Endothelial cell of umbilical vein (primary cell): ENCODE measurements at regions not wholly inside any gene's neighbourhood (a gene's known extent, or its start where the extent isn't known, plus 50 kb on each side); places are given as distances from the start of the nearest gene placed in this dataset.

Source experiments
- BruUV-seq: library from RNA; stranded (reverse); fragments of 400-500 nt; replicated peaks from 2 replicates; lab custom pipeline; 2021; lab: Mats Ljungman, UMichigan
- CTCF ChIA-PET: fragments of 300-600, 350-600 bp; sonication (Branson Sonifier 250); formaldehyde crosslinking; loops from one replicate; lab custom pipeline; 2021; ENCODE audit warnings: antibody characterized with exemption, inconsistent platforms; lab: Charles Lee
- POLR2A ChIA-PET: fragments of 300-600, 350-600 bp; sonication (Branson Sonifier 250); formaldehyde crosslinking; loops from one replicate; lab custom pipeline; 2021; ENCODE audit warnings: antibody characterized with exemption, inconsistent platforms; lab: Charles Lee
- DNase-seq: peaks from one replicate; pipeline ENCODE4 v3.0.0-alpha.2; 2011; ENCODE audit warnings: low read depth, low spot score
- FAIRE-seq: peaks from 2 replicates; lab custom pipeline; 2011; peaks lifted over from hg19 to GRCh38; lab: Jason Lieb, UNC
- H2AFZ ChIP-seq: 2 replicates; pipeline ENCODE4 v1.6.0; 2012; ENCODE audit warnings: low read depth, low read length, control low read depth, inconsistent platforms
- H3K27ac ChIP-seq: 2 replicates; pipeline ENCODE4 v1.5.1; 2011; ENCODE audit warnings: low read depth, mild to moderate bottlenecking, control low read depth, low read length, moderate library complexity; ENCODE audit not compliant: insufficient read depth
- H3K27me3 ChIP-seq, 2 experiments: 2 replicates each; pipeline versions ENCODE4 v1.6.0 to v1.6.1; 2011; ENCODE audit warnings: low read length in 2 of 2, mixed read lengths in 1 of 2; ENCODE audit not compliant: control insufficient read depth in 2 of 2, insufficient read depth in 2 of 2
- H3K36me3 ChIP-seq, 2 experiments: 2 replicates in 1 of 2; 3 replicates in 1 of 2; pipeline ENCODE4 v1.5.1; 2011; ENCODE audit warnings: low read length in 2 of 2, mild to moderate bottlenecking in 1 of 2, moderate library complexity in 1 of 2; ENCODE audit not compliant: control insufficient read depth in 2 of 2, insufficient read depth in 2 of 2; ENCODE audit errors: extremely low read depth in 1 of 2
- H3K4me1 ChIP-seq: 3 replicates; pipeline ENCODE4 v1.5.1; 2011; ENCODE audit warnings: mild to moderate bottlenecking, low read length; ENCODE audit not compliant: control insufficient read depth, insufficient read depth; ENCODE audit errors: extremely low read depth
- H3K4me2 ChIP-seq: 2 replicates; pipeline ENCODE4 v1.6.1; 2011; ENCODE audit warnings: low read length, control low read depth, mixed read lengths; ENCODE audit not compliant: insufficient read depth
- H3K4me3 ChIP-seq, 3 experiments: fragments of 200-600 bp in 1 of 3; sonication (generic), shearing (Covaris generic) in 1 of 3; replicated peaks in 1 of 3; 2 replicates each; pipeline ENCODE4 v1.5.1; 2011 to 2016; ENCODE audit warnings: control low read depth in 3 of 3, low read length in 3 of 3, mild to moderate bottlenecking in 2 of 3, inconsistent platforms in 1 of 3, low read depth in 1 of 3, moderate library complexity in 1 of 3; ENCODE audit not compliant: insufficient read depth in 1 of 3
- H3K79me2 ChIP-seq: 2 replicates; pipeline ENCODE4 v1.6.0; 2012; ENCODE audit warnings: low read length, inconsistent platforms; ENCODE audit not compliant: control insufficient read depth, insufficient read depth
- H3K9ac ChIP-seq: replicated peaks from 2 replicates; pipeline ENCODE3; 2011; ENCODE audit warnings: low read length, control low read depth; ENCODE audit not compliant: insufficient read depth; ENCODE audit errors: extremely low read depth
- H3K9me1 ChIP-seq: replicated peaks from 3 replicates; pipeline ENCODE4 v1.6.0; 2011; ENCODE audit warnings: mild to moderate bottlenecking, low read length; ENCODE audit not compliant: control insufficient read depth, insufficient read depth; ENCODE audit errors: extremely low read depth
- H3K9me3 ChIP-seq: replicated peaks from 2 replicates; pipeline ENCODE4 v1.5.1; 2012; ENCODE audit warnings: low read length, inconsistent platforms; ENCODE audit not compliant: control insufficient read depth, insufficient read depth
- H4K20me1 ChIP-seq: replicated peaks from 2 replicates; pipeline ENCODE3; 2011; ENCODE audit warnings: mild to moderate bottlenecking, low read length; ENCODE audit not compliant: control insufficient read depth, insufficient read depth; ENCODE audit errors: extremely low read depth
- EZH2 ChIP-seq: IDR thresholded peaks from 2 replicates; pipeline ENCODE4 v1.6.1; 2012; ENCODE audit warnings: borderline replicate concordance, low read depth, mild to moderate bottlenecking, moderate library complexity, low read length, inconsistent platforms; ENCODE audit not compliant: severe bottlenecking
- FOS ChIP-seq: IDR thresholded peaks from 2 replicates; pipeline ENCODE4 v1.6.1; 2011; ENCODE audit warnings: mild to moderate bottlenecking, low read length, moderate library complexity, borderline replicate concordance; ENCODE audit not compliant: insufficient read depth
- GATA2 ChIP-seq: IDR thresholded peaks from 2 replicates; pipeline ENCODE4 v1.7.0; 2011; ENCODE audit warnings: low read depth, mild to moderate bottlenecking, moderate library complexity, mixed read lengths, low read length; ENCODE audit not compliant: insufficient read length, insufficient read depth
- JUN ChIP-seq: IDR thresholded peaks from 2 replicates; pipeline ENCODE4 v1.6.1; 2011; ENCODE audit warnings: borderline replicate concordance, low read depth; ENCODE audit not compliant: insufficient read length, insufficient read depth
- MYC ChIP-seq: IDR thresholded peaks from one replicate; pipeline ENCODE4 v1.6.1; 2011; ENCODE audit warnings: mild to moderate bottlenecking, low read depth, low read length
- POLR2A ChIP-seq: IDR thresholded peaks from 2 replicates; pipeline ENCODE4 v1.6.1; 2012; ENCODE audit warnings: low read depth, mild to moderate bottlenecking, control low read depth, low read length
- POLR2AphosphoS5 ChIP-seq: IDR thresholded peaks from 2 replicates; pipeline ENCODE4 v1.6.1; 2012; ENCODE audit warnings: low read depth, mild to moderate bottlenecking, control low read depth, low read length, moderate library complexity; ENCODE audit not compliant: insufficient read depth
- dilution Hi-C: fragments of 300-500 bp; cut with MboI; formaldehyde crosslinking; loops from one replicate; pipeline ENCODE4 v1.15.0; 2019; ENCODE audit warnings: low sequenced_read_pairs; ENCODE audit not compliant: extremely low pct_ligation_motif_present
- intact Hi-C: fragments of 100-400 bp; cut with micrococcal nuclease; formaldehyde crosslinking; loops from one replicate; pipeline ENCODE4 v1.10.0; 2022
- TF ChIP-seq, protein P1 (sequence below): IDR thresholded peaks from 2 replicates; pipeline ENCODE4 v1.6.1; 2011; ENCODE audit not compliant: insufficient read depth, insufficient read length
- TF ChIP-seq, protein P2 (sequence below), 2 donors: IDR thresholded peaks; 1 replicate in 1 of 2; 2 replicates in 1 of 2; pipeline ENCODE4 v1.5.1; 2011; ENCODE audit warnings: low read length in 2 of 2, mild to moderate bottlenecking in 2 of 2, moderate library complexity in 2 of 2, control low read depth in 1 of 2, inconsistent platforms in 1 of 2, low read depth in 1 of 2; ENCODE audit not compliant: insufficient read depth in 1 of 2; ENCODE audit errors: extremely low read depth in 1 of 2

GRCh38 chr1:213429642-213430041 lies 378.6 kb downstream of the RPS6KC1 start:
- no peak overlapping the region for H2AFZ ChIP-seq
- H3K27me3 ChIP-seq: no peaks in the 10 kb centered on the region
- no peak overlapping the region for H3K4me2 ChIP-seq
- TF ChIP-seq EZH2: no peak
- dilution Hi-C loops: no loop called here
- ChIA-PET CTCF (no interaction called here), POLR2A (no interaction called here)
- no peak overlapping the region for H3K27ac ChIP-seq
- intact Hi-C loops: no loop called here
- H3K4me1 ChIP-seq: no peaks in the 10 kb centered on the region
- no peak overlapping the region for H3K9ac ChIP-seq
- no peaks in the 10 kb centered on the region for H3K79me2 ChIP-seq
- no peaks in the 10 kb centered on the region for H3K36me3 ChIP-seq
- BruUV-seq: no TSS peak
- no peak overlapping the region for H3K4me3 ChIP-seq
- H4K20me1 ChIP-seq: no peaks in the 10 kb centered on the region
- no peak for FAIRE-seq
- H3K9me1 ChIP-seq: no peaks in the 10 kb centered on the region
- DNase-seq: no peak
- no peaks in the 10 kb centered on the region for H3K9me3 ChIP-seq

- DNase-seq: no peak
- CTCF ChIA-PET: interaction anchor here (1.2 kb wide), 1 partner anchor 11 kb away, joined by 3 read pairs; no protein-coding TSS in a partner anchor
- Histone ChIP-seq H4K20me1 (no peaks in the 10 kb centered on the region), H3K9me1 (no peaks in the 10 kb centered on the region), H3K9me3 (no peaks in the 10 kb centered on the region), H3K27ac (no peak overlapping the region), H3K4me2 (no peak overlapping the region), H3K9ac (no peak overlapping the region), H3K36me3 (no peaks in the 10 kb centered on the region), H3K79me2 (no peaks in the 10 kb centered on the region), H3K4me1 (no peaks in the 10 kb centered on the region), H3K4me3 (no peak overlapping the region), H2AFZ (no peak overlapping the region), H3K27me3 (peaks cover 0 to 1% of the 10 kb centered on the region in 2 experiments)
- TF ChIP-seq JUN (no peak), EZH2 (no peak), GATA2 (no peak), POLR2AphosphoS5 (no peak), MYC (no peak), POLR2A (no peak), FOS (no peak)
- TF ChIP-seq, protein P1, sequence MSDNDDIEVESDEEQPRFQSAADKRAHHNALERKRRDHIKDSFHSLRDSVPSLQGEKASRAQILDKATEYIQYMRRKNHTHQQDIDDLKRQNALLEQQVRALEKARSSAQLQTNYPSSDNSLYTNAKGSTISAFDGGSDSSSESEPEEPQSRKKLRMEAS: no peak
- TF ChIP-seq, protein P2, sequence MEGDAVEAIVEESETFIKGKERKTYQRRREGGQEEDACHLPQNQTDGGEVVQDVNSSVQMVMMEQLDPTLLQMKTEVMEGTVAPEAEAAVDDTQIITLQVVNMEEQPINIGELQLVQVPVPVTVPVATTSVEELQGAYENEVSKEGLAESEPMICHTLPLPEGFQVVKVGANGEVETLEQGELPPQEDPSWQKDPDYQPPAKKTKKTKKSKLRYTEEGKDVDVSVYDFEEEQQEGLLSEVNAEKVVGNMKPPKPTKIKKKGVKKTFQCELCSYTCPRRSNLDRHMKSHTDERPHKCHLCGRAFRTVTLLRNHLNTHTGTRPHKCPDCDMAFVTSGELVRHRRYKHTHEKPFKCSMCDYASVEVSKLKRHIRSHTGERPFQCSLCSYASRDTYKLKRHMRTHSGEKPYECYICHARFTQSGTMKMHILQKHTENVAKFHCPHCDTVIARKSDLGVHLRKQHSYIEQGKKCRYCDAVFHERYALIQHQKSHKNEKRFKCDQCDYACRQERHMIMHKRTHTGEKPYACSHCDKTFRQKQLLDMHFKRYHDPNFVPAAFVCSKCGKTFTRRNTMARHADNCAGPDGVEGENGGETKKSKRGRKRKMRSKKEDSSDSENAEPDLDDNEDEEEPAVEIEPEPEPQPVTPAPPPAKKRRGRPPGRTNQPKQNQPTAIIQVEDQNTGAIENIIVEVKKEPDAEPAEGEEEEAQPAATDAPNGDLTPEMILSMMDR (IDR thresholded peaks at IDR 0.05; ENCODE audit: extremely low read depth in 1 of 2, insufficient read depth in 1 of 2, low read depth in 1 of 2, low read length in 2 of 2): no peak
- no TSS peak for BruUV-seq
- intact Hi-C loops (no loop called here), dilution Hi-C loops (no loop called here)
- no peak for FAIRE-seq
- POLR2A ChIA-PET: no interaction called here
Measured at GRCh38 chr1:213435715-213436114, 384.7 kb downstream of the RPS6KC1 start.
